ENCODE measurements at regions not wholly inside any gene's neighbourhood (a gene's known extent, or its start where the extent isn't known, plus 50 kb on each side); places are given as distances from the start of the nearest gene placed in this dataset.

DNA sequence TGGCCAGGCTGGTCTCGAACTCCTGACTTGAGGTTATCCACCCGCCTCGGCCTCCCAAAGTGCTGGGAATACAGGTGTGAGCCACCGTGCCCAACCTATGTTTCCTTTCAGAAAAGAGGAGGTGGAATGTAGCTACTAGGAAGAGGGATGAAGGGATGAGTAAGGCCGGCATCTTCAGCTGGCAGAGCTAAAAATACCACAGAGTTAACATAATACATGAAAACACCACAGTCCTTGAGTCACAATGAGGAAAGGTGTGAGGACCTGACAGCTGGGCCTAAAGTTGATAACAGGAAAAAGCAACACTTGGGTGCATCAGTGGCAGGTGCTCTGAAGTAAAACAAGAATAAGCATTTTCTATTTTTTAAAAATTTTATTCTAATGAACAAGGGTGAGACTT, 392.2 kb downstream of the DIPK2A start:
- H3K27me3 Mint-ChIP-seq (ENCODE audit: low read depth, unreplicated experiment) = no peaks in the 10 kb centered on the region
- no peaks in the 10 kb centered on the region for H3K9me3 ChIP-seq (ENCODE audit: insufficient read depth, low read depth, low read length)
- no peak for FAIRE-seq
- H3K4me2 ChIP-seq (ENCODE audit: low read length) = no peak overlapping the region
- no peaks in the 10 kb centered on the region for H3K79me2 ChIP-seq (ENCODE audit: insufficient read depth, low read length)
- H3K27ac ChIP-seq (ENCODE audit: low read depth, low read length) = no peak overlapping the region
- no peak overlapping the region for H3K4me3 Mint-ChIP-seq (ENCODE audit: unreplicated experiment)
- no peak overlapping the region for H3K4me3 ChIP-seq (ENCODE audit: insufficient read depth, low read depth, low read length)
- H3K9me3 Mint-ChIP-seq (ENCODE audit: unreplicated experiment) = peaks cover 5% of the 10 kb centered on the region
- H3K4me1 ChIP-seq (ENCODE audit: insufficient read depth, low read length) = no peaks in the 10 kb centered on the region
- H3K4me1 Mint-ChIP-seq (ENCODE audit: low read depth, unreplicated experiment) = peaks cover 17% of the 10 kb centered on the region
- no peaks in the 10 kb centered on the region for H3K36me3 Mint-ChIP-seq (ENCODE audit: low read depth, unreplicated experiment)
- no peak for DNase-seq (ENCODE audit: low read depth)
- no peaks in the 10 kb centered on the region for H3K36me3 ChIP-seq (ENCODE audit: insufficient read depth, low read length)
- H4K20me1 ChIP-seq (ENCODE audit: insufficient read depth, low read length) = no peaks in the 10 kb centered on the region
- H3K27me3 ChIP-seq (ENCODE audit: insufficient read depth, low read length) = no peaks in the 10 kb centered on the region
- TF ChIP-seq, protein P1, sequence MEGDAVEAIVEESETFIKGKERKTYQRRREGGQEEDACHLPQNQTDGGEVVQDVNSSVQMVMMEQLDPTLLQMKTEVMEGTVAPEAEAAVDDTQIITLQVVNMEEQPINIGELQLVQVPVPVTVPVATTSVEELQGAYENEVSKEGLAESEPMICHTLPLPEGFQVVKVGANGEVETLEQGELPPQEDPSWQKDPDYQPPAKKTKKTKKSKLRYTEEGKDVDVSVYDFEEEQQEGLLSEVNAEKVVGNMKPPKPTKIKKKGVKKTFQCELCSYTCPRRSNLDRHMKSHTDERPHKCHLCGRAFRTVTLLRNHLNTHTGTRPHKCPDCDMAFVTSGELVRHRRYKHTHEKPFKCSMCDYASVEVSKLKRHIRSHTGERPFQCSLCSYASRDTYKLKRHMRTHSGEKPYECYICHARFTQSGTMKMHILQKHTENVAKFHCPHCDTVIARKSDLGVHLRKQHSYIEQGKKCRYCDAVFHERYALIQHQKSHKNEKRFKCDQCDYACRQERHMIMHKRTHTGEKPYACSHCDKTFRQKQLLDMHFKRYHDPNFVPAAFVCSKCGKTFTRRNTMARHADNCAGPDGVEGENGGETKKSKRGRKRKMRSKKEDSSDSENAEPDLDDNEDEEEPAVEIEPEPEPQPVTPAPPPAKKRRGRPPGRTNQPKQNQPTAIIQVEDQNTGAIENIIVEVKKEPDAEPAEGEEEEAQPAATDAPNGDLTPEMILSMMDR (IDR thresholded peaks at IDR 0.05; ENCODE audit: insufficient read depth, low read depth, low read length) = no peak
- no peak for TF ChIP-seq EZH2 (IDR thresholded peaks at IDR 0.05; ENCODE audit: insufficient read depth, low read length)
- peak overlapping the region; percentile 60 for H3K27ac Mint-ChIP-seq (ENCODE audit: unreplicated experiment)
- no peak overlapping the region for H2AFZ ChIP-seq (ENCODE audit: low read depth, low read length)
- no peak overlapping the region for H3K9ac ChIP-seq (ENCODE audit: low read length)

DNA sequence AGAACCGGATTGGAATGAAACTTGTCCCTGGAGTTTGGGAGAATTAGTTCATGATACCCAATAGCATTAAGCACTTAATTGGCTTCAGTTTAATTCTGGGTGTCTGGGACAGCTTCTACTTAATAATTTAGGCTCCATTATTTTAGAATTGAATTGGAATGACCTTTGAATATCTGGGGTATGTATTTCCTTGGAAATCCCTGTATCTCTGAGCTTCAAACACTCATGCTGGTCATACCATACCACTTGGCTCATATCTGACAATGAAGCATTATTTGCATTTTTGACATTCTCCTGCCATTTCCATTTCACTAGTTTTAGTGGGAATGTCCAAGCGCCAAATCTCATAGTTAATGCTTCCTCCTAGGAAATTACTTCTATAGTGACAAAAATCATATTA, 393.1 kb downstream of the DIPK2A start:
- Histone ChIP-seq H3K4me2 (ENCODE audit: low read length) (no peak overlapping the region), H3K9me3 (ENCODE audit: insufficient read depth, low read depth, low read length) (no peaks in the 10 kb centered on the region), H3K4me3 (ENCODE audit: insufficient read depth, low read depth, low read length) (no peak overlapping the region), H4K20me1 (ENCODE audit: insufficient read depth, low read length) (no peaks in the 10 kb centered on the region), H3K4me1 (ENCODE audit: insufficient read depth, low read length) (no peaks in the 10 kb centered on the region), H3K9ac (ENCODE audit: low read length) (no peak overlapping the region), H3K79me2 (ENCODE audit: insufficient read depth, low read length) (no peaks in the 10 kb centered on the region), H2AFZ (ENCODE audit: low read depth, low read length) (no peak overlapping the region), H3K36me3 (ENCODE audit: insufficient read depth, low read length) (no peaks in the 10 kb centered on the region), H3K27ac (ENCODE audit: low read depth, low read length) (no peak overlapping the region), H3K27me3 (ENCODE audit: insufficient read depth, low read length) (no peaks in the 10 kb centered on the region)
- peaks cover 21% of the 10 kb centered on the region for H3K4me1 Mint-ChIP-seq (ENCODE audit: low read depth, unreplicated experiment)
- FAIRE-seq (no peak), DNase-seq (ENCODE audit: low read depth) (peak; percentile 8)
- H3K27me3 Mint-ChIP-seq (ENCODE audit: low read depth, unreplicated experiment) = no peaks in the 10 kb centered on the region
- peak overlapping the region; percentile 60 for H3K27ac Mint-ChIP-seq (ENCODE audit: unreplicated experiment)
- TF ChIP-seq, protein P1 (IDR thresholded peaks at IDR 0.05; ENCODE audit: insufficient read depth, low read depth, low read length) = no peak
- no peak for TF ChIP-seq EZH2 (IDR thresholded peaks at IDR 0.05; ENCODE audit: insufficient read depth, low read length)
- no peaks in the 10 kb centered on the region for H3K36me3 Mint-ChIP-seq (ENCODE audit: low read depth, unreplicated experiment)
- H3K4me3 Mint-ChIP-seq (ENCODE audit: unreplicated experiment) = no peak overlapping the region
- H3K9me3 Mint-ChIP-seq (ENCODE audit: unreplicated experiment) = peaks cover 7% of the 10 kb centered on the region

DNA sequence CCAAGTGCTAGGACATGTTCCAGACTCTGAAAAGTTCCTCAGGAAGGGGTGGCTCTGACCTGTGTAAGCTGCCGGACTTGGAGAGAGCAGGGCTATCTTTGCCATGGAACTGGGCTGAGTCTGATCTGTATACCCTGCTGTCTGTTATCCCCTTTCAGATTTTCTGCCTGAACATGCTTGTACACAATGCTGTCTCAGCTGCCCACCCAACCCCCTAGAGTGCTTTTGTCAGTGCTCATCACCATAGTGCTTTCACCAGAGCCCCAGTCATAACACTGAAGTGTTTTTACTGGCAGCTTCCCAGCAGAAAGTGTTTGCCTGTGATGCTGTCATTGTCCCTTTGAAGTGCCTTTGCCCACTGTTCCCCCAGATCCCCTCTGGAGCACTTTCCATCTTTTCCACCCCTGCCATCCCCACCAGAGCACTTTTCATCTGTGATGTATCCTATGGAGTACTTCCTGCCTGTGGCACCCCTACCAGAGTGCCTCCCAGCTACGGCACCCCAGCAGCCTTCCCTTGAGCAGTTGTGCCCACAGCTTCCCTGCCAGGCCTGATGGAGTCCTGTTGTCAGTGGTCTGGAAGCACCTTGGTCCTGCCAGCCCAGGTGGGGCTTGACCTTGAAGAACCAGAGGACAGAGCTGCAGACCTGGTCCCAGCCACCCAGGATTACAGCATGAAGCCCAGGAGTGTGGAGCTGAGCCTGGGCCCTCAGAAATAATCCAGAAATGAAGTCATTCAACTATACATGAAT, 397.7 kb downstream of the DIPK2A start:
- FAIRE-seq (no peak), DNase-seq (ENCODE audit: low read depth) (no peak)
- no peak for TF ChIP-seq EZH2 (IDR thresholded peaks at IDR 0.05; ENCODE audit: insufficient read depth, low read length)
- TF ChIP-seq, protein P1 (IDR thresholded peaks at IDR 0.05; ENCODE audit: insufficient read depth, low read depth, low read length) = no peak
- Histone ChIP-seq H3K79me2 (ENCODE audit: insufficient read depth, low read length) (no peaks in the 10 kb centered on the region), H3K4me3 (ENCODE audit: insufficient read depth, low read depth, low read length) (no peak overlapping the region), H2AFZ (ENCODE audit: low read depth, low read length) (no peak overlapping the region), H3K9me3 (ENCODE audit: insufficient read depth, low read depth, low read length) (no peaks in the 10 kb centered on the region), H3K36me3 (ENCODE audit: insufficient read depth, low read length) (no peaks in the 10 kb centered on the region), H3K4me1 (ENCODE audit: insufficient read depth, low read length) (no peaks in the 10 kb centered on the region), H3K27ac (ENCODE audit: low read depth, low read length) (no peak overlapping the region), H3K27me3 (ENCODE audit: insufficient read depth, low read length) (no peaks in the 10 kb centered on the region), H4K20me1 (ENCODE audit: insufficient read depth, low read length) (no peaks in the 10 kb centered on the region), H3K9ac (ENCODE audit: low read length) (no peak overlapping the region), H3K4me2 (ENCODE audit: low read length) (no peak overlapping the region)
- H3K36me3 Mint-ChIP-seq (ENCODE audit: low read depth, unreplicated experiment) = no peaks in the 10 kb centered on the region
- H3K27ac Mint-ChIP-seq (ENCODE audit: unreplicated experiment) = peak overlapping the region; percentile 10
- no peak overlapping the region for H3K4me3 Mint-ChIP-seq (ENCODE audit: unreplicated experiment)
- peaks cover 7% of the 10 kb centered on the region for H3K9me3 Mint-ChIP-seq (ENCODE audit: unreplicated experiment)
- no peaks in the 10 kb centered on the region for H3K27me3 Mint-ChIP-seq (ENCODE audit: low read depth, unreplicated experiment)
- H3K4me1 Mint-ChIP-seq (ENCODE audit: low read depth, unreplicated experiment) = peaks cover 10% of the 10 kb centered on the region

Data from astrocyte (in vitro differentiated cells and primary cell).